H1 (cell line): ENCODE measurements at regions not wholly inside any gene's neighbourhood (a gene's known extent, or its start where the extent isn't known, plus 50 kb on each side); places are given as distances from the start of the nearest gene placed in this dataset.

Experiments
- BRCA1 ChIP-seq: IDR thresholded peaks from 2 replicates; pipeline ENCODE4 v1.6.1; 2012; ENCODE audit warnings: low read depth, low read length, improper control_type of control experiment
- CHD2 ChIP-seq: IDR thresholded peaks from 2 replicates; pipeline ENCODE4 v1.6.1; 2012; ENCODE audit warnings: low read length, improper control_type of control experiment
- EGR1 ChIP-seq: IDR thresholded peaks from 2 replicates; pipeline ENCODE4 v1.6.1; 2011; ENCODE audit warnings: low read depth, low read length, borderline replicate concordance
- GABPA ChIP-seq: IDR thresholded peaks from 2 replicates; pipeline ENCODE4 v1.6.1; 2011; ENCODE audit warnings: mild to moderate bottlenecking, low read length, moderate library complexity, borderline replicate concordance; ENCODE audit not compliant: insufficient read depth
- GTF2F1 ChIP-seq: IDR thresholded peaks from 2 replicates; pipeline ENCODE4 v1.6.1; 2012; ENCODE audit warnings: low read depth, low read length, improper control_type of control experiment, borderline replicate concordance
- HDAC6 ChIP-seq: IDR thresholded peaks from one replicate; pipeline ENCODE4 v1.7.1; 2012; ENCODE audit warnings: low read depth, mild to moderate bottlenecking, inconsistent platforms, low read length, moderate library complexity
- NRF1 ChIP-seq: IDR thresholded peaks from 2 replicates; pipeline ENCODE4 v1.6.1; 2011; ENCODE audit warnings: mild to moderate bottlenecking, low read depth, low read length, improper control_type of control experiment
- RBBP5 ChIP-seq: IDR thresholded peaks from 2 replicates; pipeline ENCODE4 v1.7.1; 2012; ENCODE audit warnings: low read depth, mild to moderate bottlenecking, inconsistent platforms, low read length, moderate library complexity, borderline replicate concordance
- RXRA ChIP-seq: IDR thresholded peaks from 2 replicates; pipeline ENCODE4 v1.6.1; 2011; ENCODE audit warnings: low read depth, mild to moderate bottlenecking, low read length, moderate library complexity; ENCODE audit not compliant: insufficient read depth
- SIRT6 ChIP-seq: IDR thresholded peaks from one replicate; pipeline ENCODE4 v1.7.1; 2012; ENCODE audit warnings: low read length, inconsistent platforms
- SP4 ChIP-seq: IDR thresholded peaks from 2 replicates; pipeline ENCODE4 v1.6.1; 2012; ENCODE audit warnings: low read length, inconsistent platforms
- TAF7 ChIP-seq: optimal IDR thresholded peaks from 2 replicates; pipeline ENCODE3; 2011; ENCODE audit warnings: low read depth, mild to moderate bottlenecking, inconsistent platforms, low read length, moderate library complexity, borderline replicate concordance
- TF ChIP-seq, protein P1 (sequence below): fragments of 300-600 bp; sonication (generic); IDR thresholded peaks from 2 replicates; pipeline ENCODE4 v1.7.1; 2012; ENCODE audit warnings: low read length, moderate library complexity, mild to moderate bottlenecking, inconsistent platforms; ENCODE audit not compliant: insufficient replicate concordance

DNA sequence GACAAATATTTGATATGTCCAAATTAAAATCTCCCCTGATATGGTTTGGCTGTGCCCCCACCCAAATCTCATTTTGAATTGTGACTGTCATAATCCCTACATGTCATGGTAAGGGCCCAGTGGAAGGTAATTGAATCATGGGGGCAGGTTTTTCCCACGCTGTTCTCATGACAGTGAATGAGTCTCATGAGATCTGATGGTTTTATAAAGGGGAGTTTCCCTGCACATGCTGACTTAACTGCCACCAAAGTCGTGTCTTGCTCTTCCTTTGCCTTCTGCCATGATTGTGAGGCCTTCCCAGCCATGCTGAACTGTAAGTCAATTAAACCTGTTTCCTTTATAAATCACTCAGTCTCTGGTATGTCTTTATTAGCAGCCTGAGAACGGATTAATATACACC lies 207.0 kb downstream of the BARHL2 start (continued):
- TF ChIP-seq, protein P1, sequence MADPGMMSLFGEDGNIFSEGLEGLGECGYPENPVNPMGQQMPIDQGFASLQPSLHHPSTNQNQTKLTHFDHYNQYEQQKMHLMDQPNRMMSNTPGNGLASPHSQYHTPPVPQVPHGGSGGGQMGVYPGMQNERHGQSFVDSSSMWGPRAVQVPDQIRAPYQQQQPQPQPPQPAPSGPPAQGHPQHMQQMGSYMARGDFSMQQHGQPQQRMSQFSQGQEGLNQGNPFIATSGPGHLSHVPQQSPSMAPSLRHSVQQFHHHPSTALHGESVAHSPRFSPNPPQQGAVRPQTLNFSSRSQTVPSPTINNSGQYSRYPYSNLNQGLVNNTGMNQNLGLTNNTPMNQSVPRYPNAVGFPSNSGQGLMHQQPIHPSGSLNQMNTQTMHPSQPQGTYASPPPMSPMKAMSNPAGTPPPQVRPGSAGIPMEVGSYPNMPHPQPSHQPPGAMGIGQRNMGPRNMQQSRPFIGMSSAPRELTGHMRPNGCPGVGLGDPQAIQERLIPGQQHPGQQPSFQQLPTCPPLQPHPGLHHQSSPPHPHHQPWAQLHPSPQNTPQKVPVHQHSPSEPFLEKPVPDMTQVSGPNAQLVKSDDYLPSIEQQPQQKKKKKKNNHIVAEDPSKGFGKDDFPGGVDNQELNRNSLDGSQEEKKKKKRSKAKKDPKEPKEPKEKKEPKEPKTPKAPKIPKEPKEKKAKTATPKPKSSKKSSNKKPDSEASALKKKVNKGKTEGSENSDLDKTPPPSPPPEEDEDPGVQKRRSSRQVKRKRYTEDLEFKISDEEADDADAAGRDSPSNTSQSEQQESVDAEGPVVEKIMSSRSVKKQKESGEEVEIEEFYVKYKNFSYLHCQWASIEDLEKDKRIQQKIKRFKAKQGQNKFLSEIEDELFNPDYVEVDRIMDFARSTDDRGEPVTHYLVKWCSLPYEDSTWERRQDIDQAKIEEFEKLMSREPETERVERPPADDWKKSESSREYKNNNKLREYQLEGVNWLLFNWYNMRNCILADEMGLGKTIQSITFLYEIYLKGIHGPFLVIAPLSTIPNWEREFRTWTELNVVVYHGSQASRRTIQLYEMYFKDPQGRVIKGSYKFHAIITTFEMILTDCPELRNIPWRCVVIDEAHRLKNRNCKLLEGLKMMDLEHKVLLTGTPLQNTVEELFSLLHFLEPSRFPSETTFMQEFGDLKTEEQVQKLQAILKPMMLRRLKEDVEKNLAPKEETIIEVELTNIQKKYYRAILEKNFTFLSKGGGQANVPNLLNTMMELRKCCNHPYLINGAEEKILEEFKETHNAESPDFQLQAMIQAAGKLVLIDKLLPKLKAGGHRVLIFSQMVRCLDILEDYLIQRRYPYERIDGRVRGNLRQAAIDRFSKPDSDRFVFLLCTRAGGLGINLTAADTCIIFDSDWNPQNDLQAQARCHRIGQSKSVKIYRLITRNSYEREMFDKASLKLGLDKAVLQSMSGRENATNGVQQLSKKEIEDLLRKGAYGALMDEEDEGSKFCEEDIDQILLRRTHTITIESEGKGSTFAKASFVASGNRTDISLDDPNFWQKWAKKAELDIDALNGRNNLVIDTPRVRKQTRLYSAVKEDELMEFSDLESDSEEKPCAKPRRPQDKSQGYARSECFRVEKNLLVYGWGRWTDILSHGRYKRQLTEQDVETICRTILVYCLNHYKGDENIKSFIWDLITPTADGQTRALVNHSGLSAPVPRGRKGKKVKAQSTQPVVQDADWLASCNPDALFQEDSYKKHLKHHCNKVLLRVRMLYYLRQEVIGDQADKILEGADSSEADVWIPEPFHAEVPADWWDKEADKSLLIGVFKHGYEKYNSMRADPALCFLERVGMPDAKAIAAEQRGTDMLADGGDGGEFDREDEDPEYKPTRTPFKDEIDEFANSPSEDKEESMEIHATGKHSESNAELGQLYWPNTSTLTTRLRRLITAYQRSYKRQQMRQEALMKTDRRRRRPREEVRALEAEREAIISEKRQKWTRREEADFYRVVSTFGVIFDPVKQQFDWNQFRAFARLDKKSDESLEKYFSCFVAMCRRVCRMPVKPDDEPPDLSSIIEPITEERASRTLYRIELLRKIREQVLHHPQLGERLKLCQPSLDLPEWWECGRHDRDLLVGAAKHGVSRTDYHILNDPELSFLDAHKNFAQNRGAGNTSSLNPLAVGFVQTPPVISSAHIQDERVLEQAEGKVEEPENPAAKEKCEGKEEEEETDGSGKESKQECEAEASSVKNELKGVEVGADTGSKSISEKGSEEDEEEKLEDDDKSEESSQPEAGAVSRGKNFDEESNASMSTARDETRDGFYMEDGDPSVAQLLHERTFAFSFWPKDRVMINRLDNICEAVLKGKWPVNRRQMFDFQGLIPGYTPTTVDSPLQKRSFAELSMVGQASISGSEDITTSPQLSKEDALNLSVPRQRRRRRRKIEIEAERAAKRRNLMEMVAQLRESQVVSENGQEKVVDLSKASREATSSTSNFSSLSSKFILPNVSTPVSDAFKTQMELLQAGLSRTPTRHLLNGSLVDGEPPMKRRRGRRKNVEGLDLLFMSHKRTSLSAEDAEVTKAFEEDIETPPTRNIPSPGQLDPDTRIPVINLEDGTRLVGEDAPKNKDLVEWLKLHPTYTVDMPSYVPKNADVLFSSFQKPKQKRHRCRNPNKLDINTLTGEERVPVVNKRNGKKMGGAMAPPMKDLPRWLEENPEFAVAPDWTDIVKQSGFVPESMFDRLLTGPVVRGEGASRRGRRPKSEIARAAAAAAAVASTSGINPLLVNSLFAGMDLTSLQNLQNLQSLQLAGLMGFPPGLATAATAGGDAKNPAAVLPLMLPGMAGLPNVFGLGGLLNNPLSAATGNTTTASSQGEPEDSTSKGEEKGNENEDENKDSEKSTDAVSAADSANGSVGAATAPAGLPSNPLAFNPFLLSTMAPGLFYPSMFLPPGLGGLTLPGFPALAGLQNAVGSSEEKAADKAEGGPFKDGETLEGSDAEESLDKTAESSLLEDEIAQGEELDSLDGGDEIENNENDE = no peak
- no peak for TF ChIP-seq HDAC6
- no peak for TF ChIP-seq BRCA1
- TF ChIP-seq RXRA = no peak
- no peak for TF ChIP-seq SP4
- no peak for TF ChIP-seq CHD2
- TF ChIP-seq GTF2F1 = no peak
- TF ChIP-seq RBBP5 = no peak
- no peak for TF ChIP-seq NRF1
- no peak for TF ChIP-seq SIRT6
- TF ChIP-seq TAF7 = no peak
- no peak for TF ChIP-seq GABPA
- no peak for TF ChIP-seq EGR1
